GM12878 (cell line): ENCODE measurements at regions not wholly inside any gene's neighbourhood (a gene's known extent, or its start where the extent isn't known, plus 50 kb on each side); places are given as distances from the start of the nearest gene placed in this dataset.

Experiments
- ATAC-seq: fragments of 200-7000 bp; cut with Tn5 transposase; 3 replicates; pipeline ENCODE4 v1.9.1; 2020; ENCODE audit warnings: mild to moderate bottlenecking, moderate library complexity
- BruUV-seq: library from RNA; stranded (reverse); fragments of 400-500 nt; replicated peaks from 2 replicates; lab custom pipeline; 2021; lab: Mats Ljungman, UMichigan
- CTCF ChIA-PET: fragments of 300-600 bp; sonication (Branson Sonifier 250); formaldehyde crosslinking; extraction: SDS; loops from one replicate; lab custom pipeline; 2021; ENCODE audit warnings: inconsistent platforms; lab: Yijun Ruan, JAX
- POLR2A ChIA-PET: fragments of 350-600 bp; formaldehyde crosslinking; extraction: SDS; loops from one replicate; lab custom pipeline; 2021; ENCODE audit warnings: inconsistent platforms; lab: Charles Lee
- RAD21 ChIA-PET: fragments of 300-600 bp; sonication (Branson Sonifier 250); formaldehyde crosslinking; loops from one replicate; lab custom pipeline; 2023; ENCODE audit warnings: antibody characterized with exemption; ENCODE audit not compliant: unreplicated experiment; lab: Charles Lee
- SMC1A ChIA-PET: fragments of 300-600 bp; sonication (Branson Sonifier 250); formaldehyde crosslinking; loops from one replicate; lab custom pipeline; 2023; ENCODE audit not compliant: unreplicated experiment, uncharacterized antibody; lab: Charles Lee
- DNase-seq: peaks from one replicate; pipeline ENCODE4 v3.0.0-alpha.2; 2011; ENCODE audit warnings: low read depth, low spot score
- FAIRE-seq: peaks from 3 replicates; lab custom pipeline; 2011; peaks lifted over from hg19 to GRCh38; lab: Jason Lieb, UNC
- H2AFZ ChIP-seq: 2 replicates; pipeline ENCODE4 v1.6.0; 2011; ENCODE audit warnings: low read depth, low read length, control low read depth; ENCODE audit not compliant: control insufficient read depth
- H3K27ac ChIP-seq: 2 replicates; pipeline ENCODE4 v1.5.1; 2011; ENCODE audit warnings: control low read depth; ENCODE audit not compliant: control insufficient read depth, insufficient read depth
- H3K27me3 ChIP-seq, 2 experiments: replicated peaks in 1 of 2; 2 replicates each; pipeline versions ENCODE4 v1.6.0 to v1.6.1; 2011; ENCODE audit warnings: low read length in 1 of 2; ENCODE audit not compliant: control insufficient read depth in 2 of 2, insufficient read depth in 2 of 2
- H3K36me3 ChIP-seq, 2 experiments: 2 replicates each; pipeline ENCODE4 v1.5.1; 2011; ENCODE audit warnings: low read length in 1 of 2; ENCODE audit not compliant: control insufficient read depth in 2 of 2, insufficient read depth in 2 of 2
- H3K4me1 ChIP-seq: 2 replicates; pipeline ENCODE4 v1.6.1; 2011; ENCODE audit warnings: mild to moderate bottlenecking, low read length, moderate library complexity, mixed read lengths; ENCODE audit not compliant: control insufficient read depth, insufficient read depth
- H3K4me2 ChIP-seq: 2 replicates; pipeline ENCODE4 v1.6.0; 2011; ENCODE audit warnings: control low read depth; ENCODE audit not compliant: control insufficient read depth, insufficient read depth
- H3K4me3 ChIP-seq: fragments of 200-600 bp; sonication (generic); 2 replicates; pipeline ENCODE4 v1.5.1; 2016
- H3K79me2 ChIP-seq: 2 replicates; pipeline ENCODE4 v1.6.0; 2011; ENCODE audit warnings: low read length; ENCODE audit not compliant: control insufficient read depth, insufficient read depth
- H3K9ac ChIP-seq: 2 replicates; pipeline ENCODE4 v1.8.0; 2011; ENCODE audit warnings: low read length, control low read depth, mixed read lengths; ENCODE audit not compliant: control insufficient read depth, insufficient read depth
- H3K9me3 ChIP-seq: replicated peaks from 3 replicates; pipeline ENCODE4 v1.5.1; 2011; ENCODE audit warnings: mild to moderate bottlenecking, low read length; ENCODE audit not compliant: control insufficient read depth, insufficient read depth
- H4K20me1 ChIP-seq: 2 replicates; pipeline ENCODE4 v1.6.0; 2011; ENCODE audit not compliant: control insufficient read depth, insufficient read depth
- BMI1 ChIP-seq: fragments of 450-650 bp; IDR thresholded peaks from 2 replicates; pipeline ENCODE4 v1.6.1; 2016; ENCODE audit warnings: mild to moderate bottlenecking, moderate library complexity, borderline replicate concordance
- JUNB ChIP-seq: IDR thresholded peaks from 2 replicates; pipeline ENCODE4 v1.6.1; 2016; ENCODE audit warnings: antibody characterized with exemption, mild to moderate bottlenecking
- PAX5 ChIP-seq: IDR thresholded peaks from 2 replicates; pipeline ENCODE4 v1.6.1; 2011; ENCODE audit warnings: low read depth, low read length, borderline replicate concordance
- RUNX3 ChIP-seq: IDR thresholded peaks from 2 replicates; pipeline ENCODE4 v1.6.1; 2012; ENCODE audit warnings: low read length, inconsistent platforms
- SUPT20H ChIP-seq: IDR thresholded peaks from 2 replicates; pipeline ENCODE4 v1.6.1; 2011; ENCODE audit warnings: low read depth, mild to moderate bottlenecking, low read length, moderate library complexity, borderline replicate concordance; ENCODE audit not compliant: control insufficient read depth
- WGBS: methylation state at CpG from one replicate; pipeline ENCODE4 v1.1.6; 2016; ENCODE audit warnings: low lambda C conversion rate; ENCODE audit not compliant: insufficient replicate concordance, insufficient coverage; ENCODE audit errors: missing lambda C conversion rate; 5-methylcytosine and 5-hydroxymethylcytosine counted together
- in situ Hi-C: fragments of 300-500 bp; cut with MboI; formaldehyde crosslinking; loops from 9 replicates; pipeline ENCODE4 v1.14.3; 2018; ENCODE audit warnings: mixed read lengths
- intact Hi-C: fragments of 100-400 bp; cut with micrococcal nuclease; formaldehyde crosslinking; loops from one replicate; pipeline ENCODE4 v1.14.2; 2022; ENCODE audit not compliant: unreplicated experiment
- TF ChIP-seq, protein P1 (sequence below): fragments of 450-650 bp; IDR thresholded peaks from 2 replicates; pipeline ENCODE4 v1.6.1; 2014; ENCODE audit warnings: mild to moderate bottlenecking
- TF ChIP-seq, protein P2 (sequence below): IDR thresholded peaks from 2 replicates; pipeline ENCODE4 v1.6.1; 2012; ENCODE audit warnings: low read depth, low read length, improper control_type of control experiment
- TF ChIP-seq, protein P3 (sequence below): fragments of 450-650 bp; IDR thresholded peaks from 2 replicates; pipeline ENCODE4 v1.6.1; 2017; ENCODE audit warnings: mild to moderate bottlenecking, moderate library complexity

GRCh38 chr3:182637350-182638110, 155.8 kb upstream of the ATP11B start:
- POLR2A ChIA-PET = no interaction called here
- H3K4me1 ChIP-seq = no peaks in the 10 kb centered on the region
- H3K4me2 ChIP-seq = no peak overlapping the region
- RAD21 ChIA-PET = no interaction called here
- SMC1A ChIA-PET = interaction anchor here (0.8 kb wide), 1 partner anchor 49 kb away, joined by 3 read pairs; no protein-coding TSS in a partner anchor
- H3K27ac ChIP-seq = no peak overlapping the region
- in situ Hi-C loops = no loop called here
- TF ChIP-seq JUNB (no peak), BMI1 (no peak), SUPT20H (no peak), RUNX3 (no peak), PAX5 (no peak)
- TF ChIP-seq, protein P1, sequence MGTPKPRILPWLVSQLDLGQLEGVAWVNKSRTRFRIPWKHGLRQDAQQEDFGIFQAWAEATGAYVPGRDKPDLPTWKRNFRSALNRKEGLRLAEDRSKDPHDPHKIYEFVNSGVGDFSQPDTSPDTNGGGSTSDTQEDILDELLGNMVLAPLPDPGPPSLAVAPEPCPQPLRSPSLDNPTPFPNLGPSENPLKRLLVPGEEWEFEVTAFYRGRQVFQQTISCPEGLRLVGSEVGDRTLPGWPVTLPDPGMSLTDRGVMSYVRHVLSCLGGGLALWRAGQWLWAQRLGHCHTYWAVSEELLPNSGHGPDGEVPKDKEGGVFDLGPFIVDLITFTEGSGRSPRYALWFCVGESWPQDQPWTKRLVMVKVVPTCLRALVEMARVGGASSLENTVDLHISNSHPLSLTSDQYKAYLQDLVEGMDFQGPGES = no peak
- TF ChIP-seq, protein P2, sequence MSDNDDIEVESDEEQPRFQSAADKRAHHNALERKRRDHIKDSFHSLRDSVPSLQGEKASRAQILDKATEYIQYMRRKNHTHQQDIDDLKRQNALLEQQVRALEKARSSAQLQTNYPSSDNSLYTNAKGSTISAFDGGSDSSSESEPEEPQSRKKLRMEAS = no peak
- TF ChIP-seq, protein P3, sequence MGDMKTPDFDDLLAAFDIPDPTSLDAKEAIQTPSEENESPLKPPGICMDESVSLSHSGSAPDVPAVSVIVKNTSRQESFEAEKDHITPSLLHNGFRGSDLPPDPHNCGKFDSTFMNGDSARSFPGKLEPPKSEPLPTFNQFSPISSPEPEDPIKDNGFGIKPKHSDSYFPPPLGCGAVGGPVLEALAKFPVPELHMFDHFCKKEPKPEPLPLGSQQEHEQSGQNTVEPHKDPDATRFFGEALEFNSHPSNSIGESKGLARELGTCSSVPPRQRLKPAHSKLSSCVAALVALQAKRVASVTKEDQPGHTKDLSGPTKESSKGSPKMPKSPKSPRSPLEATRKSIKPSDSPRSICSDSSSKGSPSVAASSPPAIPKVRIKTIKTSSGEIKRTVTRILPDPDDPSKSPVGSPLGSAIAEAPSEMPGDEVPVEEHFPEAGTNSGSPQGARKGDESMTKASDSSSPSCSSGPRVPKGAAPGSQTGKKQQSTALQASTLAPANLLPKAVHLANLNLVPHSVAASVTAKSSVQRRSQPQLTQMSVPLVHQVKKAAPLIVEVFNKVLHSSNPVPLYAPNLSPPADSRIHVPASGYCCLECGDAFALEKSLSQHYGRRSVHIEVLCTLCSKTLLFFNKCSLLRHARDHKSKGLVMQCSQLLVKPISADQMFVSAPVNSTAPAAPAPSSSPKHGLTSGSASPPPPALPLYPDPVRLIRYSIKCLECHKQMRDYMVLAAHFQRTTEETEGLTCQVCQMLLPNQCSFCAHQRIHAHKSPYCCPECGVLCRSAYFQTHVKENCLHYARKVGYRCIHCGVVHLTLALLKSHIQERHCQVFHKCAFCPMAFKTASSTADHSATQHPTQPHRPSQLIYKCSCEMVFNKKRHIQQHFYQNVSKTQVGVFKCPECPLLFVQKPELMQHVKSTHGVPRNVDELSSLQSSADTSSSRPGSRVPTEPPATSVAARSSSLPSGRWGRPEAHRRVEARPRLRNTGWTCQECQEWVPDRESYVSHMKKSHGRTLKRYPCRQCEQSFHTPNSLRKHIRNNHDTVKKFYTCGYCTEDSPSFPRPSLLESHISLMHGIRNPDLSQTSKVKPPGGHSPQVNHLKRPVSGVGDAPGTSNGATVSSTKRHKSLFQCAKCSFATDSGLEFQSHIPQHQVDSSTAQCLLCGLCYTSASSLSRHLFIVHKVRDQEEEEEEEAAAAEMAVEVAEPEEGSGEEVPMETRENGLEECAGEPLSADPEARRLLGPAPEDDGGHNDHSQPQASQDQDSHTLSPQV = no peak
- intact Hi-C loops = no loop called here
- ATAC-seq = no peak
- no peaks in the 10 kb centered on the region for H3K27me3 ChIP-seq
- WGBS = 4% methylated on average over 2 of the region's 2 CpGs
- no peak overlapping the region for H3K4me3 ChIP-seq
- FAIRE-seq = no peak
- no peak overlapping the region for H2AFZ ChIP-seq
- DNase-seq = no peak
- CTCF ChIA-PET = interaction anchor here (1.0 to 1.8 kb wide), 4 partner anchors 9 to 15 kb away, joined by 3 to 4 read pairs (median 3); no protein-coding TSS in a partner anchor
- BruUV-seq = no TSS peak
- no peaks in the 10 kb centered on the region for H4K20me1 ChIP-seq
- no peaks in the 10 kb centered on the region for H3K9me3 ChIP-seq
- no peaks in the 10 kb centered on the region for H3K36me3 ChIP-seq
- H3K9ac ChIP-seq = no peak overlapping the region
- H3K79me2 ChIP-seq = no peaks in the 10 kb centered on the region
